Stimulated activated CD8-positive, alpha-beta memory T cell treated with anti-CD3 and anti-CD28 coated beads, Interleukin-12 subunit alpha, Interleukin-12 subunit beta, amount 100 ng/mL, for 24 hours (primary cell): ENCODE measurements at regions not wholly inside any gene's neighbourhood (a gene's known extent, or its start where the extent isn't known, plus 50 kb on each side); places are given as distances from the start of the nearest gene placed in this dataset.

Experiments
- DNase-seq: peaks from one replicate; pipeline ENCODE4 v3.0.0-alpha.2; 2020; ENCODE audit errors: extremely low read depth

- DNase-seq = no peak
These were observed 225.3 kb downstream of the MRPL39 start for GRCh38 chr21:25381936-25382452.

GRCh38 chr21:25375675-25376074, 231.6 kb downstream of the MRPL39 start:
- no peak for DNase-seq

GRCh38 chr21:25373126-25374082, 233.9 kb downstream of the MRPL39 start:
- DNase-seq = no peak

- no peak for DNase-seq
These were observed 235.3 kb downstream of the MRPL39 start for GRCh38 chr21:25371841-25372425.

- no peak for DNase-seq
These were observed 237.0 kb downstream of the MRPL39 start for GRCh38 chr21:25370311-25370744.

GRCh38 chr21:25369524-25370300, 237.6 kb downstream of the MRPL39 start:
- DNase-seq = no peak

- no peak for DNase-seq
These were observed 238.8 kb downstream of the MRPL39 start for GRCh38 chr21:25368531-25368930.

GRCh38 chr21:25366116-25366515, 241.2 kb downstream of the MRPL39 start:
- no peak for DNase-seq

- no peak for DNase-seq
These were observed 244.7 kb downstream of the MRPL39 start for GRCh38 chr21:25362375-25363267.

GRCh38 chr21:25361765-25362164, 245.5 kb downstream of the MRPL39 start:
- no peak for DNase-seq

GRCh38 chr21:25361097-25361496, 246.2 kb downstream of the MRPL39 start:
- no peak for DNase-seq

GRCh38 chr21:25360593-25360992, 246.7 kb downstream of the MRPL39 start:
- no peak for DNase-seq

GRCh38 chr21:25359724-25360123, 247.6 kb downstream of the MRPL39 start:
- no peak for DNase-seq

- no peak for DNase-seq
These were observed 257.2 kb downstream of the MRPL39 start for GRCh38 chr21:25350056-25350455.

- no peak for DNase-seq
These were observed 263.3 kb downstream of the MRPL39 start for GRCh38 chr21:25343774-25344545.

- no peak for DNase-seq
These were observed 264.5 kb downstream of the MRPL39 start for GRCh38 chr21:25342816-25343215.

- no peak for DNase-seq
These were observed 265.3 kb downstream of the MRPL39 start for GRCh38 chr21:25341981-25342380.

GRCh38 chr21:25338415-25338814, 268.9 kb downstream of the MRPL39 start:
- DNase-seq = no peak

- no peak for DNase-seq
These were observed 273.1 kb downstream of the MRPL39 start for GRCh38 chr21:25334046-25334730.

GRCh38 chr21:25331286-25331685, 276.0 kb downstream of the MRPL39 start:
- DNase-seq = no peak
